ENCODE measurements at regions not wholly inside any gene's neighbourhood (a gene's known extent, or its start where the extent isn't known, plus 50 kb on each side); places are given as distances from the start of the nearest gene placed in this dataset.

DNA sequence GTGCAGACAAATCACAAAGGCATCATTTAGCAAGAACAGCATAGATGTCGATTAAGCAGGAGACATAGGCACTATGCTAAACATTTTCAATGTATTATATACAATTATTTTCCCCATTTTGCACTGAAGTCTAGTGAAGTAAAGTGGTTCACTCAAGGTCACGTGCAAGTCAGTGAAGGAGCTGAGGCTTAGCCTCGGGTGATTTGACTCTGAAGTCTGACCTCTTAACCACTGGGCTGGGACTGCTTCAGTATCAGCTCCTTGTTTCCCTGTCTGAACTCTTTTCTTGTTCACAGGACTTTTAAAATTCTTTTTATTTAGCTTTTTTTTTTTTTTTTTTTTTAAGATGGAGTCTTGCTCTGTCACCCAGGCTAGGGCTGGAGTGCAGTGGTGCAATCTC is 262.7 kb downstream of the DRD1 start:
- no peak overlapping the region for H3K4me3 ChIP-seq (ENCODE audit: low read depth, poor library complexity, severe bottlenecking)
- 74 to 84% methylated on average over 3 of the region's 3 CpGs for WGBS, 2 donors
- TF ChIP-seq, protein P1, sequence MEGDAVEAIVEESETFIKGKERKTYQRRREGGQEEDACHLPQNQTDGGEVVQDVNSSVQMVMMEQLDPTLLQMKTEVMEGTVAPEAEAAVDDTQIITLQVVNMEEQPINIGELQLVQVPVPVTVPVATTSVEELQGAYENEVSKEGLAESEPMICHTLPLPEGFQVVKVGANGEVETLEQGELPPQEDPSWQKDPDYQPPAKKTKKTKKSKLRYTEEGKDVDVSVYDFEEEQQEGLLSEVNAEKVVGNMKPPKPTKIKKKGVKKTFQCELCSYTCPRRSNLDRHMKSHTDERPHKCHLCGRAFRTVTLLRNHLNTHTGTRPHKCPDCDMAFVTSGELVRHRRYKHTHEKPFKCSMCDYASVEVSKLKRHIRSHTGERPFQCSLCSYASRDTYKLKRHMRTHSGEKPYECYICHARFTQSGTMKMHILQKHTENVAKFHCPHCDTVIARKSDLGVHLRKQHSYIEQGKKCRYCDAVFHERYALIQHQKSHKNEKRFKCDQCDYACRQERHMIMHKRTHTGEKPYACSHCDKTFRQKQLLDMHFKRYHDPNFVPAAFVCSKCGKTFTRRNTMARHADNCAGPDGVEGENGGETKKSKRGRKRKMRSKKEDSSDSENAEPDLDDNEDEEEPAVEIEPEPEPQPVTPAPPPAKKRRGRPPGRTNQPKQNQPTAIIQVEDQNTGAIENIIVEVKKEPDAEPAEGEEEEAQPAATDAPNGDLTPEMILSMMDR (IDR thresholded peaks at IDR 0.05), result no peak
- TF ChIP-seq POLR2A (IDR thresholded peaks at IDR 0.05), result no peak
- intact Hi-C loops (cut with DNase I; ENCODE audit: low total_unique reads), result no loop called here
- DNase-seq (ENCODE audit: low spot score in 2 of 2), result no peak

- intact Hi-C loops (cut with DNase I; ENCODE audit: low total_unique reads), result no loop called here
- no peak for TF ChIP-seq POLR2A (IDR thresholded peaks at IDR 0.05)
- TF ChIP-seq, protein P1 (IDR thresholded peaks at IDR 0.05), result no peak
- H3K4me3 ChIP-seq (ENCODE audit: low read depth, poor library complexity, severe bottlenecking), result no peak overlapping the region
- WGBS, 2 donors, result 86 to 95% methylated on average over 1 of the region's 1 CpG
- no peak for DNase-seq (ENCODE audit: low spot score in 2 of 2)
Observed at GRCh38 chr5:175170899-175171298, 273.1 kb downstream of the DRD1 start.

DNA sequence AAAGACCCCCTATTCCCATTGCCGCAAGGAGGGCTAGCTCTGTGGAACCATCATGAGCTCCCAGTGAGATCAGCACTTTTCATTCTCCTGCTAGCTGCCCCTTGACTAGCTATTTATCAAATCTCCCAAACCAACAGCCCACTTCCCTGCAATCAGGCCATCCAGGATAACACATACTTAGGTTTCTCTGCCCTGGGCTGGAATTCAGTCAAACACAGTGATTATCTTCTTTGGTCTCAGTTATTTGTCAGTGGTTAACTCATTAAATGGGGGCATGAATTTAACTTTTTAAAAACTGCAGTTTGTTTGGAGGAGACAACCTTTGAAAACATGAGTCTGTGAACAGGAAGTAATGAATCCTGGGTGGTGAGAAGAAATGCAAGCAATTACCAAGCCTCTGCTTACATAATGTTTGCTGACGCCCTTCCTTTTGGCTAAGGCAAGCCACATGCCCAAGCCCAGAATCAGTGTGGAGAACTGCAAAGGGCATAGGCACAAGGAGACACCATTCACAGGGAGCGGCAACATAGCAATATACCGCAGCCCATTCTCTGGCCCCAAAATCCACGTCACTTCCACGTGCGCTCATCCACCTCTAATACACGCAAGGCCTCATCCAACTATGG is 275.0 kb downstream of the DRD1 start:
- H3K4me3 ChIP-seq (ENCODE audit: low read depth, poor library complexity, severe bottlenecking), result no peak overlapping the region
- DNase-seq (ENCODE audit: low spot score in 2 of 2), result no peak
- intact Hi-C loops (cut with DNase I; ENCODE audit: low total_unique reads), result no loop called here
- no peak for TF ChIP-seq POLR2A (IDR thresholded peaks at IDR 0.05)
- WGBS, 2 donors, result 73 to 77% methylated on average over 8 of the region's 8 CpGs

GRCh38 chr5:175166026-175166425 is 278.0 kb downstream of the DRD1 start:
- no peak for DNase-seq (ENCODE audit: low spot score in 2 of 2)
- intact Hi-C loops (cut with DNase I; ENCODE audit: low total_unique reads), result no loop called here
- TF ChIP-seq POLR2A (IDR thresholded peaks at IDR 0.05), result no peak
- TF ChIP-seq, protein P1 (IDR thresholded peaks at IDR 0.05), result no peak
- 45 to 47% methylated on average over 2 of the region's 2 CpGs for WGBS, 2 donors
- no peak overlapping the region for H3K4me3 ChIP-seq (ENCODE audit: low read depth, poor library complexity, severe bottlenecking)

DNA sequence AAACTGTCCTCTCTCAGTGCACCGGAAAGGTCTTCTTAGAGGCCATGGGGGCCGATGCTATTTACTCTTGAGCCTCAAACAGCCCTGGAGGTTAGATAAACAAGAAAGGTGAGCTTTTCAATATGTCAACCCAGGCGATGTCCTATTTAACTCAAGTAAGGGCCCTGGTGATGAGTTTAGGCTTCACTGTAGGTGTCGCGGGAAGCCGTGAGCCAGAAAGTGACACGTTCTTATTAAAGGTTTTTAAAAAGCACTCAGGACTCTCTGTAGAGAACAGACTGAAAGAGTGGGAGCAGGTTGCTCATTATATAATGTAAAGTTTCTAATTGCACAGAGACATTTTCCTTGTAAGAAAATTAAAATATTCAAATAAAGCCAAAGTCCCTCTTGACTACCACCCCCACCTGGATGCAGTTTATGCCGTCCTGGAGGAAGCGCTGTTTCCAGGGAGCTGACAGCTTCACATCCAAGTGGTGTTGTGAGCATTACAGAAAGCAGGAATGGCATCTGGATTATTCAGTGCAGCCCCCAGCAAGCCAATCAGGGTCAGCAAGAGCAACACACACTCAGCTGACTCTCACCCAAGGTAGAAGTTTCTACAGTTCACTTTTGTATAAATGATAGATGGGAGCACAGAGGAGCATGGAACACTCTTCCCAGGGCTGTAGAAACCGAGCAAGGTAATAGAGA is 280.3 kb downstream of the DRD1 start:
- TF ChIP-seq POLR2A (IDR thresholded peaks at IDR 0.05), result no peak
- TF ChIP-seq, protein P1 (IDR thresholded peaks at IDR 0.05), result no peak
- H3K4me3 ChIP-seq (ENCODE audit: low read depth, poor library complexity, severe bottlenecking), result no peak overlapping the region
- intact Hi-C loops (cut with DNase I; ENCODE audit: low total_unique reads), result no loop called here
- 80 to 83% methylated on average over 10 of the region's 10 CpGs for WGBS, 2 donors
- no peak for DNase-seq (ENCODE audit: low spot score in 2 of 2)

GRCh38 chr5:175162036-175162435 is 281.9 kb downstream of the DRD1 start:
- WGBS, 2 donors, result 31 to 42% methylated on average over 6 of the region's 6 CpGs
- TF ChIP-seq, protein P1 (IDR thresholded peaks at IDR 0.05), result no peak
- no peak for TF ChIP-seq POLR2A (IDR thresholded peaks at IDR 0.05)
- no peak for DNase-seq (ENCODE audit: low spot score in 2 of 2)
- no peak overlapping the region for H3K4me3 ChIP-seq (ENCODE audit: low read depth, poor library complexity, severe bottlenecking)
- intact Hi-C loops (cut with DNase I; ENCODE audit: low total_unique reads), result no loop called here

All from lower leg skin (tissue), 4 donors.